OCI-LY7 (cell line): ENCODE measurements at regions not wholly inside any gene's neighbourhood (a gene's known extent, or its start where the extent isn't known, plus 50 kb on each side); places are given as distances from the start of the nearest gene placed in this dataset.

Experiments used
- BruUV-seq: library from RNA; stranded (reverse); fragments of 400-500 nt; replicated peaks from 2 replicates; lab custom pipeline; 2021; lab: Mats Ljungman, UMichigan
- CTCF ChIA-PET: fragments of 300-600 bp; sonication (Branson Sonifier 250); formaldehyde crosslinking; loops from one replicate; lab custom pipeline; 2022; ENCODE audit warnings: antibody characterized with exemption; ENCODE audit not compliant: unreplicated experiment; lab: Charles Lee
- POLR2A ChIA-PET: fragments of 300-600 bp; sonication (Branson Sonifier 250); formaldehyde crosslinking; loops from one replicate; lab custom pipeline; 2022; ENCODE audit warnings: antibody characterized with exemption; lab: Charles Lee
- DNase-seq: peaks from one replicate; pipeline ENCODE4 v3.0.0-alpha.2; 2015; ENCODE audit warnings: low spot score
- H2AFZ ChIP-seq: fragments of 200-600 bp; sonication (generic), shearing (Covaris generic); 2 replicates; pipeline ENCODE4 v1.6.1; 2014; ENCODE audit warnings: mild to moderate bottlenecking, antibody characterized with exemption, low read length, moderate library complexity
- H3K27ac ChIP-seq: fragments of 200-600 bp; sonication (generic); 2 replicates; pipeline ENCODE4 v1.5.1; 2014; ENCODE audit warnings: mixed run types, low read depth, mild to moderate bottlenecking, moderate library complexity, low read length, inconsistent platforms; ENCODE audit not compliant: poor library complexity, severe bottlenecking
- H3K36me3 ChIP-seq: fragments of 200-600 bp; sonication (generic); 2 replicates; pipeline ENCODE4 v1.6.1; 2014; ENCODE audit warnings: mild to moderate bottlenecking, antibody characterized with exemption, low read length, moderate library complexity, mixed read lengths; ENCODE audit not compliant: insufficient read depth
- H3K4me1 ChIP-seq: fragments of 200-600 bp; sonication (generic); 2 replicates; pipeline ENCODE4 v1.5.1; 2014; ENCODE audit warnings: mild to moderate bottlenecking, low read length; ENCODE audit not compliant: insufficient read depth, poor library complexity, severe bottlenecking
- H3K4me2 ChIP-seq: fragments of 200-600 bp; sonication (generic); 2 replicates; pipeline ENCODE4 v1.6.1; 2014; ENCODE audit warnings: mild to moderate bottlenecking, low read length
- H3K4me3 ChIP-seq: fragments of 200-600 bp; sonication (generic); 2 replicates; pipeline ENCODE4 v1.5.1; 2014; ENCODE audit warnings: mild to moderate bottlenecking, low read depth, low read length; ENCODE audit not compliant: poor library complexity, severe bottlenecking
- H3K79me2 ChIP-seq: fragments of 200-600 bp; sonication (generic); 2 replicates; pipeline ENCODE4 v1.6.1; 2016; ENCODE audit warnings: low read depth, mild to moderate bottlenecking, low read length, moderate library complexity, mixed read lengths; ENCODE audit not compliant: insufficient read depth
- H3K9me2 ChIP-seq: fragments of 200-600 bp; sonication (generic); 2 replicates; pipeline ENCODE4 v1.6.1; 2016; ENCODE audit warnings: mild to moderate bottlenecking, low read length, mixed read lengths; ENCODE audit not compliant: insufficient read depth
- H3K9me3 ChIP-seq: fragments of 200-600 bp; sonication (generic); 2 replicates; pipeline ENCODE4 v1.6.1; 2014; ENCODE audit warnings: mild to moderate bottlenecking, mixed run types, low read length, mixed read lengths
- H4K20me1 ChIP-seq: fragments of 200-600 bp; sonication (generic); 2 replicates; pipeline ENCODE4 v1.6.1; 2014; ENCODE audit warnings: mild to moderate bottlenecking, antibody characterized with exemption, low read length, moderate library complexity, mixed read lengths; ENCODE audit not compliant: insufficient read depth
- CTCF ChIP-seq: fragments of 200-600 bp; sonication (generic); conservative IDR thresholded peaks from 2 replicates; pipeline ENCODE4 v1.5.1; 2014; ENCODE audit warnings: mild to moderate bottlenecking, antibody characterized with exemption, low read length, moderate library complexity, mixed read lengths
- EZH2phosphoT487 ChIP-seq: fragments of 200-600 bp; sonication (generic); IDR thresholded peaks from 2 replicates; pipeline ENCODE4 v1.6.1; 2018; ENCODE audit warnings: low read depth, borderline replicate concordance, mild to moderate bottlenecking, mixed run types, antibody characterized with exemption, low read length, moderate library complexity, mixed read lengths
- intact Hi-C: fragments of 100-400 bp; cut with micrococcal nuclease; formaldehyde crosslinking; loops from one replicate; pipeline ENCODE4 v1.10.0; 2022; ENCODE audit not compliant: unreplicated experiment

GRCh38 chr7:16001477-16001876 is 315.0 kb upstream of the MEOX2 start:
- ChIA-PET POLR2A (interaction anchor here (0.6 kb wide), 1 partner anchor 365 kb away, joined by 3 read pairs; no protein-coding TSS in a partner anchor), CTCF (no interaction called here)
- no peak overlapping the region for H3K4me2 ChIP-seq
- intact Hi-C loops, result no loop called here
- TF ChIP-seq CTCF (no peak), EZH2phosphoT487 (no peak)
- no peaks in the 10 kb centered on the region for H3K9me3 ChIP-seq
- DNase-seq, result no peak
- H2AFZ ChIP-seq, result no peak overlapping the region
- no peak overlapping the region for H3K4me3 ChIP-seq
- no peaks in the 10 kb centered on the region for H3K4me1 ChIP-seq
- no peaks in the 10 kb centered on the region for H3K9me2 ChIP-seq
- H3K27ac ChIP-seq, result no peak overlapping the region
- no peaks in the 10 kb centered on the region for H3K36me3 ChIP-seq
- no peaks in the 10 kb centered on the region for H4K20me1 ChIP-seq
- H3K79me2 ChIP-seq, result no peaks in the 10 kb centered on the region
- no TSS peak for BruUV-seq

GRCh38 chr7:15998617-15999016 is 312.1 kb upstream of the MEOX2 start:
- no peaks in the 10 kb centered on the region for H3K9me3 ChIP-seq
- H3K9me2 ChIP-seq, result no peaks in the 10 kb centered on the region
- no peaks in the 10 kb centered on the region for H3K4me1 ChIP-seq
- no peaks in the 10 kb centered on the region for H3K36me3 ChIP-seq
- no peak overlapping the region for H2AFZ ChIP-seq
- POLR2A ChIA-PET, result no interaction called here
- no TSS peak for BruUV-seq
- CTCF ChIA-PET, result no interaction called here
- DNase-seq, result no peak
- no peak overlapping the region for H3K4me2 ChIP-seq
- intact Hi-C loops, result no loop called here
- TF ChIP-seq EZH2phosphoT487 (no peak), CTCF (no peak)
- no peaks in the 10 kb centered on the region for H3K79me2 ChIP-seq
- no peaks in the 10 kb centered on the region for H4K20me1 ChIP-seq
- no peak overlapping the region for H3K27ac ChIP-seq
- H3K4me3 ChIP-seq, result no peak overlapping the region

GRCh38 chr7:15995027-15995426 is 308.5 kb upstream of the MEOX2 start:
- Histone ChIP-seq H4K20me1 (no peaks in the 10 kb centered on the region), H3K4me3 (no peak overlapping the region), H3K9me3 (no peaks in the 10 kb centered on the region), H3K4me1 (no peaks in the 10 kb centered on the region), H2AFZ (no peak overlapping the region), H3K27ac (no peak overlapping the region), H3K4me2 (no peak overlapping the region), H3K36me3 (no peaks in the 10 kb centered on the region), H3K79me2 (no peaks in the 10 kb centered on the region), H3K9me2 (no peaks in the 10 kb centered on the region)
- ChIA-PET CTCF (no interaction called here), POLR2A (no interaction called here)
- BruUV-seq, result no TSS peak
- intact Hi-C loops, result no loop called here
- no peak for DNase-seq
- TF ChIP-seq CTCF, result no peak
- TF ChIP-seq EZH2phosphoT487, result no peak
